SK-N-SH treated with all-trans-retinoic acid at 6 μM for 48 hours (cell line): ENCODE measurements at regions not wholly inside any gene's neighbourhood (a gene's known extent, or its start where the extent isn't known, plus 50 kb on each side); places are given as distances from the start of the nearest gene placed in this dataset.

Source experiments
- ARNTL ChIP-seq: fragments of 450-650 bp; formaldehyde crosslinking; IDR thresholded peaks from 2 replicates; pipeline ENCODE4 v1.5.0; 2020; ENCODE audit warnings: low read depth, mild to moderate bottlenecking, moderate library complexity, borderline replicate concordance
- BACH2 ChIP-seq: fragments of 250-450 bp; sonication (Bioruptor Pico); IDR thresholded peaks from 2 replicates; pipeline ENCODE4 v1.9.0; 2021; ENCODE audit warnings: mild to moderate bottlenecking, borderline replicate concordance
- ESRRG ChIP-seq: fragments of 250-450 bp; sonication (Bioruptor Pico); IDR thresholded peaks from 2 replicates; pipeline ENCODE4 v1.6.1; 2021; ENCODE audit warnings: mild to moderate bottlenecking
- GLIS3 ChIP-seq: fragments of 250-450 bp; sonication (Bioruptor Pico); IDR thresholded peaks from 2 replicates; pipeline ENCODE4 v1.5.0; 2020; ENCODE audit warnings: mild to moderate bottlenecking, moderate library complexity
- PPARA ChIP-seq: fragments of 250-450 bp; sonication (Bioruptor Pico); IDR thresholded peaks from 2 replicates; pipeline ENCODE4 v1.5.0; 2020; ENCODE audit warnings: mild to moderate bottlenecking, borderline replicate concordance
- RARB ChIP-seq: fragments of 250-450 bp; sonication (Bioruptor Pico); IDR thresholded peaks from 2 replicates; pipeline ENCODE4 v1.8.0; 2021; ENCODE audit warnings: mild to moderate bottlenecking, moderate library complexity
- TCF4 ChIP-seq: fragments of 250-450 bp; sonication (Bioruptor Pico); IDR thresholded peaks from 2 replicates; pipeline ENCODE4 v1.8.0; 2021; ENCODE audit warnings: mild to moderate bottlenecking, moderate library complexity, borderline replicate concordance
- ZC3H10 ChIP-seq: fragments of 250-450 bp; sonication (Bioruptor Pico); IDR thresholded peaks from 2 replicates; pipeline ENCODE4 v1.5.1; 2021; ENCODE audit warnings: mild to moderate bottlenecking, moderate library complexity
- ZFP30 ChIP-seq: fragments of 450-650 bp; formaldehyde crosslinking; IDR thresholded peaks from 2 replicates; pipeline ENCODE4 v1.5.0; 2022; ENCODE audit warnings: mild to moderate bottlenecking, moderate library complexity
- TF ChIP-seq, protein P1 (sequence below): fragments of 250-450 bp; sonication (Bioruptor Pico); IDR thresholded peaks from 2 replicates; pipeline ENCODE4 v1.8.0; 2020; ENCODE audit warnings: mild to moderate bottlenecking, moderate library complexity, borderline replicate concordance
- TF ChIP-seq, protein P2 (sequence below): fragments of 250-450 bp; sonication (Bioruptor Pico); IDR thresholded peaks from 2 replicates; pipeline ENCODE4 v1.8.0; 2021; ENCODE audit warnings: low read depth, mild to moderate bottlenecking, moderate library complexity, borderline replicate concordance
- TF ChIP-seq, protein P3 (sequence below): fragments of 250-450 bp; sonication (Bioruptor Pico); IDR thresholded peaks from 2 replicates; pipeline ENCODE4 v1.5.1; 2020; ENCODE audit warnings: low read depth, mild to moderate bottlenecking, moderate library complexity

DNA sequence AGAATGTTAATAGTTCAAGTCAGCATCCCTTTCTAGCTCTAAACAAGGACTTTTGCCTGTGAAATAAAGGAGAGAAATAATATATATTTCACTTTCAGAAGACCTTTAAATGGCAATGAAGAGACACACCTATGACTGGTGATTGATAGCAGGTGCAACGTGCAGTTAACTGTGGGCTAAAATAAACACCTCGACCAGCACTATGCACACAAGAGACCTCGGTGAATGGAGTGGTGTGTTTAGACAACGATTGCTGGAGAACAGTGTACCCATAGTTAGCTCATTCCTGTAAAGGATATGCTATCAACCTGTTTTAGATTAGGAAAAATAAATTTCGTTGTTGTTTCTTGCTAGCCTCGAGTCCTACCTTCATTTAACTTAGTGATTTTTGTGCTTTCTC lies 143.4 kb downstream of the NR4A2 start:
- TF ChIP-seq BACH2 (CRISPR knock-in tag): no peak
- TF ChIP-seq, protein P1, sequence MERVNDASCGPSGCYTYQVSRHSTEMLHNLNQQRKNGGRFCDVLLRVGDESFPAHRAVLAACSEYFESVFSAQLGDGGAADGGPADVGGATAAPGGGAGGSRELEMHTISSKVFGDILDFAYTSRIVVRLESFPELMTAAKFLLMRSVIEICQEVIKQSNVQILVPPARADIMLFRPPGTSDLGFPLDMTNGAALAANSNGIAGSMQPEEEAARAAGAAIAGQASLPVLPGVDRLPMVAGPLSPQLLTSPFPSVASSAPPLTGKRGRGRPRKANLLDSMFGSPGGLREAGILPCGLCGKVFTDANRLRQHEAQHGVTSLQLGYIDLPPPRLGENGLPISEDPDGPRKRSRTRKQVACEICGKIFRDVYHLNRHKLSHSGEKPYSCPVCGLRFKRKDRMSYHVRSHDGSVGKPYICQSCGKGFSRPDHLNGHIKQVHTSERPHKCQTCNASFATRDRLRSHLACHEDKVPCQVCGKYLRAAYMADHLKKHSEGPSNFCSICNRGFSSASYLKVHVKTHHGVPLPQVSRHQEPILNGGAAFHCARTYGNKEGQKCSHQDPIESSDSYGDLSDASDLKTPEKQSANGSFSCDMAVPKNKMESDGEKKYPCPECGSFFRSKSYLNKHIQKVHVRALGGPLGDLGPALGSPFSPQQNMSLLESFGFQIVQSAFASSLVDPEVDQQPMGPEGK (CRISPR knock-in tag): no peak
- TF ChIP-seq ZFP30 (CRISPR knock-in tag): no peak
- TF ChIP-seq ARNTL (CRISPR knock-in tag): no peak
- TF ChIP-seq, protein P2, sequence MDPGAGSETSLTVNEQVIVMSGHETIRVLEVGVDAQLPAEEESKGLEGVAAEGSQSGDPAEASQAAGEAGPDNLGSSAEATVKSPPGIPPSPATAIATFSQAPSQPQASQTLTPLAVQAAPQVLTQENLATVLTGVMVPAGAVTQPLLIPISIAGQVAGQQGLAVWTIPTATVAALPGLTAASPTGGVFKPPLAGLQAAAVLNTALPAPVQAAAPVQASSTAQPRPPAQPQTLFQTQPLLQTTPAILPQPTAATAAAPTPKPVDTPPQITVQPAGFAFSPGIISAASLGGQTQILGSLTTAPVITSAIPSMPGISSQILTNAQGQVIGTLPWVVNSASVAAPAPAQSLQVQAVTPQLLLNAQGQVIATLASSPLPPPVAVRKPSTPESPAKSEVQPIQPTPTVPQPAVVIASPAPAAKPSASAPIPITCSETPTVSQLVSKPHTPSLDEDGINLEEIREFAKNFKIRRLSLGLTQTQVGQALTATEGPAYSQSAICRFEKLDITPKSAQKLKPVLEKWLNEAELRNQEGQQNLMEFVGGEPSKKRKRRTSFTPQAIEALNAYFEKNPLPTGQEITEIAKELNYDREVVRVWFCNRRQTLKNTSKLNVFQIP: no peak
- no peak for TF ChIP-seq ZC3H10 (CRISPR knock-in tag)
- TF ChIP-seq ESRRG (CRISPR knock-in tag): no peak
- TF ChIP-seq TCF4 (CRISPR knock-in tag): no peak
- no peak for TF ChIP-seq RARB
- TF ChIP-seq PPARA (CRISPR knock-in tag): no peak
- TF ChIP-seq, protein P3, sequence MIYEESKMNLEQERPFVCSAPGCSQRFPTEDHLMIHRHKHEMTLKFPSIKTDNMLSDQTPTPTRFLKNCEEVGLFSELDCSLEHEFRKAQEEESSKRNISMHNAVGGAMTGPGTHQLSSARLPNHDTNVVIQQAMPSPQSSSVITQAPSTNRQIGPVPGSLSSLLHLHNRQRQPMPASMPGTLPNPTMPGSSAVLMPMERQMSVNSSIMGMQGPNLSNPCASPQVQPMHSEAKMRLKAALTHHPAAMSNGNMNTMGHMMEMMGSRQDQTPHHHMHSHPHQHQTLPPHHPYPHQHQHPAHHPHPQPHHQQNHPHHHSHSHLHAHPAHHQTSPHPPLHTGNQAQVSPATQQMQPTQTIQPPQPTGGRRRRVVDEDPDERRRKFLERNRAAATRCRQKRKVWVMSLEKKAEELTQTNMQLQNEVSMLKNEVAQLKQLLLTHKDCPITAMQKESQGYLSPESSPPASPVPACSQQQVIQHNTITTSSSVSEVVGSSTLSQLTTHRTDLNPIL (CRISPR knock-in tag): no peak
- no peak for TF ChIP-seq GLIS3 (CRISPR knock-in tag)
